Dendritic cell treated with granulocyte-macrophage colony-stimulating factor and Interleukin-4, amounts not matched to agents 40 ng/mL and 50 ng/mL, for 4 days (primary cell): ENCODE measurements at regions not wholly inside any gene's neighbourhood (a gene's known extent, or its start where the extent isn't known, plus 50 kb on each side); places are given as distances from the start of the nearest gene placed in this dataset.

ENCODE experiments used
- H3K27ac Mint-ChIP-seq: one replicate; pipeline ENCODE4 v1.8.0; 2022; ENCODE audit warnings: mild to moderate bottlenecking, mixed read lengths
- H3K27me3 Mint-ChIP-seq: one replicate; pipeline ENCODE4 v1.8.0; 2022; ENCODE audit warnings: mild to moderate bottlenecking, mixed read lengths
- H3K36me3 Mint-ChIP-seq: one replicate; pipeline ENCODE4 v1.8.0; 2022; ENCODE audit warnings: low read depth, mixed read lengths
- H3K4me1 Mint-ChIP-seq: one replicate; pipeline ENCODE4 v1.8.0; 2022; ENCODE audit warnings: low read depth, mixed read lengths
- H3K4me3 Mint-ChIP-seq: one replicate; pipeline ENCODE4 v1.8.0; 2022; ENCODE audit warnings: mild to moderate bottlenecking, moderate library complexity, mixed read lengths
- H3K9me3 Mint-ChIP-seq: one replicate; pipeline ENCODE4 v1.8.0; 2022; ENCODE audit warnings: mixed read lengths
- intact Hi-C: fragments of 100-400 bp; cut with micrococcal nuclease; formaldehyde crosslinking; loops from one replicate; pipeline ENCODE4 v1.15.0; 2022

DNA sequence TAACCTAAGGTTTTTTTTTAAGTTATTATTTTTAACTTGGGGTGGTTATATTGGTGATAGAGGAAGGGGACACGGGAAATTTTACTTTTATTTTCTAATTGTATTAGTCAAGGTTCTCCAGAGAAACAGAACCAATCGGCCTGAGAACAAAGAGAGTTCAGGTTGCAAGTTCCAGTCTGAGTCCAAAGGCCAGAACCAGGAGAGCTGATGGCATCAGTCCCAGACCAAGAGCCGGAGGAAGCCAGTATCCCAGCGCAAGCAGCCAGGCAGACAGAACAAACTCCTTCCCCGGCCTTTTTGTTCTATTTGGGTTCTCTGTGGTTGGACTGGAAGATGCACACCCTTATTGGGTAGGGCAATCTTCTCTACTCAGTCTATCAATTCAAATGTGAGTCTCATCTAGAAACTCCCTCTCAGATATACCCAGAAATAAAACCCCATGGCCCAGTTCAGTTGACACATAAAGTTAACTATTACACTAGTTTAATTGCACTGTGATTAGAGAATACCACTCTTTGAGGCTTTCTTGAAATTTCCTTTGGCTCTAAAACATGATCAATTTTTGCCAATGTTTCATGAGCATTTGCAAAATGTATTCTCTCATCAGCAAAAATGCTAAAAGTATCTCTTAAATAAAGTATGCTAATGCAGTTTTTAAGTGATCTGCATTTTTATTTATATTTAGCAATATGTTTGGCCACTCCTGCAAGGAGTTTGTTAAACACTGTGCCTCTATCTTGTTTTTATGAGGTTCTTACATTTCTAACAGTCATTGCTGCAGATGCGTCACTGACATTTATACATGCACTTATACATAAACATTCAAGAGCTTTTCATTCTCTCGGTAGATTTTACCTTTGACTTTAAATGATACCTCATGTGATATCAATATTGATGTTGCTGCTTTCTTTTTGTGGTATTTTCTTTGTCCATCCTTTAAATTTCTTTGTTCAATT, 103.2 kb upstream of the SSTR4 start:
- no peaks in the 10 kb centered on the region for H3K9me3 Mint-ChIP-seq
- no peaks in the 10 kb centered on the region for H3K36me3 Mint-ChIP-seq
- peaks cover 80% of the 10 kb centered on the region for H3K27me3 Mint-ChIP-seq
- no peak overlapping the region for H3K4me3 Mint-ChIP-seq
- H3K27ac Mint-ChIP-seq, result no peak overlapping the region
- H3K4me1 Mint-ChIP-seq, result no peaks in the 10 kb centered on the region
- intact Hi-C loops, result no loop called here

DNA sequence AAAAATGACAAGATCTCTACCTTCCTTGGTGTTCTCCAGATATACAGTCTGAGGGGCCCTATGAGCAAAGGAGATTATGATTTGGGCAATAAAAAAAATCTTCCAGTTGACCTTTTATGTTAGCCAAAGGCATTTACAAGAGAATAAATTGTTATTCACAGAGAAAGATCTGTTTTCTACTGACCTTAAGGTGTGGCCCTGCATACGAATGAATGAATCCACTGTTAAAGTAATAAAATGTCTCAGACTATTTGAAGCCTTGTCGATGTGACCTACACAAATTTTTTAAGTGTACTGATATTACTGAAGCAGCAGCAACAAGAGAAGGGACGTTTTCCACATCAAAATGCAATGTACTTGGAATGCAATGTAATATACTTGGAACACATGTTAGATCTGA, 95.9 kb upstream of the SSTR4 start:
- peaks cover 80% of the 10 kb centered on the region for H3K27me3 Mint-ChIP-seq
- H3K4me1 Mint-ChIP-seq, result no peaks in the 10 kb centered on the region
- H3K36me3 Mint-ChIP-seq, result no peaks in the 10 kb centered on the region
- H3K4me3 Mint-ChIP-seq, result no peak overlapping the region
- intact Hi-C loops, result no loop called here
- H3K27ac Mint-ChIP-seq, result no peak overlapping the region
- no peaks in the 10 kb centered on the region for H3K9me3 Mint-ChIP-seq

- peaks cover 82% of the 10 kb centered on the region for H3K27me3 Mint-ChIP-seq
- H3K4me1 Mint-ChIP-seq, result no peaks in the 10 kb centered on the region
- H3K4me3 Mint-ChIP-seq, result no peak overlapping the region
- no peaks in the 10 kb centered on the region for H3K36me3 Mint-ChIP-seq
- intact Hi-C loops, result no loop called here
- no peaks in the 10 kb centered on the region for H3K9me3 Mint-ChIP-seq
- H3K27ac Mint-ChIP-seq, result no peak overlapping the region
These were observed 94.8 kb upstream of the SSTR4 start for GRCh38 chr20:22940350-22940749.

- no peaks in the 10 kb centered on the region for H3K36me3 Mint-ChIP-seq
- H3K27me3 Mint-ChIP-seq, result peaks cover 82% of the 10 kb centered on the region
- H3K4me3 Mint-ChIP-seq, result no peak overlapping the region
- no peaks in the 10 kb centered on the region for H3K9me3 Mint-ChIP-seq
- intact Hi-C loops, result no loop called here
- no peak overlapping the region for H3K27ac Mint-ChIP-seq
- H3K4me1 Mint-ChIP-seq, result no peaks in the 10 kb centered on the region
These were observed 93.6 kb upstream of the SSTR4 start for GRCh38 chr20:22941550-22941949.

GRCh38 chr20:22942742-22943141, 92.4 kb upstream of the SSTR4 start:
- no peaks in the 10 kb centered on the region for H3K9me3 Mint-ChIP-seq
- no peaks in the 10 kb centered on the region for H3K4me1 Mint-ChIP-seq
- intact Hi-C loops, result no loop called here
- H3K4me3 Mint-ChIP-seq, result no peak overlapping the region
- no peaks in the 10 kb centered on the region for H3K36me3 Mint-ChIP-seq
- H3K27ac Mint-ChIP-seq, result no peak overlapping the region
- H3K27me3 Mint-ChIP-seq, result peaks cover 80% of the 10 kb centered on the region

DNA sequence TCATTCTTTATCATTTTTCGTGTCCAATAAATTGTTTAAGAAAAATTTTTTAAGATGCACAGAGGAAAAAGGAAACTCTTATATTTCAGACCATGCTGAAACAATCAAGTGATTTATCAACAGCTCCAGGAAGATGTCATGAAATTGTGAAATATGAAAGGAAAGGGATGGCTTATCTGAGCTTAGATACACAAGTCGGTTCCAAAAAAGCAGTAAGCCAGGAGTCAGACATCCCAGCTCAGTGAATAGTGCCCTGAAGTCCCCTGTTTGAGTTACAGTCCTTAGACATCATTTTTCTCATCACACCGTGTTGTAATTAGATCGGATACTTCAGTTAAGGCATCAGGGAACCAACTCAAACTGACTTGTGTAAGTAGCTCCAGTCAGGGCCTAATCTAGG, 91.0 kb upstream of the SSTR4 start:
- Mint-ChIP-seq H3K9me3 (no peaks in the 10 kb centered on the region), H3K27ac (no peak overlapping the region), H3K27me3 (peaks cover 75% of the 10 kb centered on the region), H3K36me3 (no peaks in the 10 kb centered on the region), H3K4me3 (no peak overlapping the region), H3K4me1 (no peaks in the 10 kb centered on the region)
- intact Hi-C loops, result no loop called here

- H3K27me3 Mint-ChIP-seq, result peaks cover 70% of the 10 kb centered on the region
- H3K4me1 Mint-ChIP-seq, result no peaks in the 10 kb centered on the region
- H3K36me3 Mint-ChIP-seq, result no peaks in the 10 kb centered on the region
- intact Hi-C loops, result no loop called here
- H3K27ac Mint-ChIP-seq, result no peak overlapping the region
- no peak overlapping the region for H3K4me3 Mint-ChIP-seq
- no peaks in the 10 kb centered on the region for H3K9me3 Mint-ChIP-seq
These were observed 90.2 kb upstream of the SSTR4 start for GRCh38 chr20:22944936-22945335.

DNA sequence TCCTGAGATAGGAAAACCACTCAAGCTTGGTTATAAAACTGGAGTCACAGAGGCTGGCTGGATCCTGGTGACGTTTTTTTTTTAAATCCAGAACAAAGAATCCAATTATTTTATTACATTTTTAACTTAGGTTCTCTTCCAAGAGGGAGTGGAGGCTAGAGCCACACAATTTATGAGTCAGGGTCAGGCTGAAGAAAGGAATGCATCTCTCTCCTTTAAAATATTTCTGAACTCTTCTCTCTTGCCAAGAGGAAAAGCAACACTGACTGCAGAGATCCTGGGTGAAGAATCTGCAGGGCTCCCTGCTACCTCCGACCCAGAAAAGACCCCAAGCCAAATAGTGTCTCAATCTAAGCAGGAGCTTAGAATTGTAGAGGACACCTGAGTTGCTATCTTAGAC, 88.5 kb upstream of the SSTR4 start:
- no peaks in the 10 kb centered on the region for H3K36me3 Mint-ChIP-seq
- no peak overlapping the region for H3K4me3 Mint-ChIP-seq
- no peaks in the 10 kb centered on the region for H3K4me1 Mint-ChIP-seq
- intact Hi-C loops, result no loop called here
- H3K27ac Mint-ChIP-seq, result no peak overlapping the region
- H3K27me3 Mint-ChIP-seq, result peaks cover 60% of the 10 kb centered on the region
- H3K9me3 Mint-ChIP-seq, result no peaks in the 10 kb centered on the region

GRCh38 chr20:22949331-22950109, 85.6 kb upstream of the SSTR4 start:
- Mint-ChIP-seq H3K36me3 (no peaks in the 10 kb centered on the region), H3K9me3 (no peaks in the 10 kb centered on the region), H3K4me3 (no peak overlapping the region), H3K27me3 (peaks cover 61% of the 10 kb centered on the region), H3K4me1 (no peaks in the 10 kb centered on the region), H3K27ac (no peak overlapping the region)
- intact Hi-C loops, result no loop called here

- no peaks in the 10 kb centered on the region for H3K4me1 Mint-ChIP-seq
- H3K27me3 Mint-ChIP-seq, result peaks cover 57% of the 10 kb centered on the region
- intact Hi-C loops, result no loop called here
- no peaks in the 10 kb centered on the region for H3K9me3 Mint-ChIP-seq
- H3K36me3 Mint-ChIP-seq, result no peaks in the 10 kb centered on the region
- no peak overlapping the region for H3K27ac Mint-ChIP-seq
- H3K4me3 Mint-ChIP-seq, result no peak overlapping the region
These were observed 83.1 kb upstream of the SSTR4 start for GRCh38 chr20:22951966-22952365.

- H3K4me3 Mint-ChIP-seq, result no peak overlapping the region
- peaks cover 8% of the 10 kb centered on the region for H3K4me1 Mint-ChIP-seq
- no peaks in the 10 kb centered on the region for H3K36me3 Mint-ChIP-seq
- no peak overlapping the region for H3K27ac Mint-ChIP-seq
- H3K9me3 Mint-ChIP-seq, result no peaks in the 10 kb centered on the region
- H3K27me3 Mint-ChIP-seq, result peaks cover 66% of the 10 kb centered on the region
- intact Hi-C loops, result no loop called here
These were observed 80.5 kb upstream of the SSTR4 start for GRCh38 chr20:22954661-22955060.

GRCh38 chr20:22958390-22958789, 76.7 kb upstream of the SSTR4 start:
- peaks cover 15% of the 10 kb centered on the region for H3K4me1 Mint-ChIP-seq
- H3K9me3 Mint-ChIP-seq, result no peaks in the 10 kb centered on the region
- no peak overlapping the region for H3K27ac Mint-ChIP-seq
- H3K27me3 Mint-ChIP-seq, result peaks cover 82% of the 10 kb centered on the region
- no peaks in the 10 kb centered on the region for H3K36me3 Mint-ChIP-seq
- intact Hi-C loops, result no loop called here
- no peak overlapping the region for H3K4me3 Mint-ChIP-seq

- H3K27me3 Mint-ChIP-seq, result peaks cover 72% of the 10 kb centered on the region
- H3K9me3 Mint-ChIP-seq, result no peaks in the 10 kb centered on the region
- H3K27ac Mint-ChIP-seq, result no peak overlapping the region
- intact Hi-C loops, result no loop called here
- H3K4me3 Mint-ChIP-seq, result no peak overlapping the region
- H3K4me1 Mint-ChIP-seq, result peaks cover 15% of the 10 kb centered on the region
- no peaks in the 10 kb centered on the region for H3K36me3 Mint-ChIP-seq
These were observed 72.3 kb upstream of the SSTR4 start for GRCh38 chr20:22962567-22963439.

GRCh38 chr20:22963581-22963980, 71.5 kb upstream of the SSTR4 start:
- Mint-ChIP-seq H3K36me3 (no peaks in the 10 kb centered on the region), H3K27ac (no peak overlapping the region), H3K9me3 (no peaks in the 10 kb centered on the region), H3K4me1 (peaks cover 15% of the 10 kb centered on the region), H3K27me3 (peaks cover 72% of the 10 kb centered on the region), H3K4me3 (no peak overlapping the region)
- intact Hi-C loops, result no loop called here
